AG10803 (cell line): ENCODE measurements at regions not wholly inside any gene's neighbourhood (a gene's known extent, or its start where the extent isn't known, plus 50 kb on each side); places are given as distances from the start of the nearest gene placed in this dataset.

ENCODE experiments used
- DNase-seq: peaks from one replicate; pipeline ENCODE4 v3.0.0; 2010; ENCODE audit warnings: low read depth
- H3K4me3 ChIP-seq: 2 replicates; pipeline ENCODE4 v1.5.1; 2011; ENCODE audit warnings: mild to moderate bottlenecking, low read length, control low read depth
- TF ChIP-seq, protein P1 (sequence below): conservative IDR thresholded peaks from 2 replicates; pipeline ENCODE4 v1.5.1; 2011; ENCODE audit warnings: mild to moderate bottlenecking, low read length, control low read depth, inconsistent platforms

DNA sequence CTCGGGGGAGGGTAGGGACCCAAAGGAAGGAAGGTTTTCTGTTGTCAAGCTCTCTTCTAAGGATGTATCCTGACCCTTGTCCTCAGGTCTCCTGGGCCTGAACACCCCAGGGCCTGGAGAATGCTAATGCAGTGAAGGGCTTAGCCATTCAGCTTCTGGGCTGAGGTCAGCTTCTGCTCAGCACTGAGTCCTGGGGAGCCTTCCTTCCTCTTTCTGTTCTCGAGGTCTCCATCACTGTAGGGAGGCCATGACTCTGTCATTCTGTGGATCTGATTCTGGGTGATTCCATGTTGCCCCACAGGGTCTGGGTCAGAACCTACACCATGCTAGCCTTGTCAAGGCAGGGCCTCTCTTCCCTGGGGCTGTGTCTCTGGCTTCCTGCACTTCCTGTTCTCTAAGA, 712.7 kb downstream of the DHX35 start:
- TF ChIP-seq, protein P1, sequence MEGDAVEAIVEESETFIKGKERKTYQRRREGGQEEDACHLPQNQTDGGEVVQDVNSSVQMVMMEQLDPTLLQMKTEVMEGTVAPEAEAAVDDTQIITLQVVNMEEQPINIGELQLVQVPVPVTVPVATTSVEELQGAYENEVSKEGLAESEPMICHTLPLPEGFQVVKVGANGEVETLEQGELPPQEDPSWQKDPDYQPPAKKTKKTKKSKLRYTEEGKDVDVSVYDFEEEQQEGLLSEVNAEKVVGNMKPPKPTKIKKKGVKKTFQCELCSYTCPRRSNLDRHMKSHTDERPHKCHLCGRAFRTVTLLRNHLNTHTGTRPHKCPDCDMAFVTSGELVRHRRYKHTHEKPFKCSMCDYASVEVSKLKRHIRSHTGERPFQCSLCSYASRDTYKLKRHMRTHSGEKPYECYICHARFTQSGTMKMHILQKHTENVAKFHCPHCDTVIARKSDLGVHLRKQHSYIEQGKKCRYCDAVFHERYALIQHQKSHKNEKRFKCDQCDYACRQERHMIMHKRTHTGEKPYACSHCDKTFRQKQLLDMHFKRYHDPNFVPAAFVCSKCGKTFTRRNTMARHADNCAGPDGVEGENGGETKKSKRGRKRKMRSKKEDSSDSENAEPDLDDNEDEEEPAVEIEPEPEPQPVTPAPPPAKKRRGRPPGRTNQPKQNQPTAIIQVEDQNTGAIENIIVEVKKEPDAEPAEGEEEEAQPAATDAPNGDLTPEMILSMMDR = no peak
- no peak overlapping the region for H3K4me3 ChIP-seq

DNA sequence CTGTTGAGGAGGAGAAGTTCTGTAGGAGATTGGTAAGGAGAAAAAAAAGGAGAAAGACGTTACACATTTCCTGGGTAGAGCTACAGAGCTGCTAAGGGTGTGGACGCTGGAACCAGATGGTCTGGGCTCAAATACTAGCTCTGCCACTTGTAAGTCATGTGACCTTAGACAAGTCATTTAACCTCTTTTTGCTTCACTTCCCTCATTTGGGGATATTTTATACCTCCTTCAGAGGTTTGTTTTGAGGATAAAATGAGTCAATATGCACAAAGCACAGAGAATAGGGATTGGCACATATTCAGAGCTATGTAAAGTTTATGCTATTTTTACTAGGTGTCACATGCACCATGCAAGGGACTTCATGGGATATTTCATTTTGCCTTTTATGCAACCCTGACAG, 708.8 kb downstream of the DHX35 start:
- TF ChIP-seq, protein P1 = no peak
- no peak for DNase-seq

More for the DNA sequence above, 712.7 kb downstream of the DHX35 start:
- no peak for DNase-seq

DNA sequence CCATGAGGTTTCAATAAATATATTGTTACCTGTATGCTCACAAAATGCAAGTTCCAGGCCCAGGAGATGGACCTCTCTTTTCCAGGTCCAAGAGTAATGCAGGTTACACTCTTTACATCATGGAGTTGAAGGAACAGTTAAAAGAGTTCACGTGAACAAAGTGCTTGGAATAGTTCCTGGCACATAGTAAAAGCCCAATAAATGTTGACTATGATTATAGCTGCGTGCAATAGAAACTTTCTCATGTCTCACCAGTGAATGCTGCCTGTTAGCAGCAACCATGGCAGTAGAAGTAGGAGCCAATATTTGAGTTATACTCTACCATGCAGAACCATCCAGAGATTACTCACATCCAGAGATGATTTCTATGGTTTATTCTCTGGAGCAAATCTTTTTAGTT, 707.5 kb downstream of the DHX35 start:
- DNase-seq = no peak

More for the DNA sequence above, 708.8 kb downstream of the DHX35 start:
- H3K4me3 ChIP-seq = no peak overlapping the region

DNA sequence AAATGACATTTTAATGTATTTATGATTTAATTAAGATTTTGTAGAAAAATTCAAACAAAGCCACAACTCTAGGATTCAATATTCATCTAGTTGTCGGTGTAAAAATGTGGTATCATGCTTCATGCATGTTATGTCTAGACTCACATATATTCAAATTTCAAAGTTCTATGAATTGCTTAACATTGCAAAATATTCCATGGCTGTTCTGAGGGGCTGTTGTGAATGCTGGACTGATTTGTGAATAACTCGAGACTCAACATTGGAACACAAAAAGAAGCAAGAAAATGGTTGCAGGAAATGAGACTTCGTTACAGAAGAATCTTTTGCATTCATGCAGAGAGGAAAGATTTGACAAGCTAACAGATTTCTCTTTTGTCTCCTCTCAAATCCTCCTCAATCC, 705.9 kb downstream of the DHX35 start:
- TF ChIP-seq, protein P1 = no peak
- no peak for DNase-seq
- H3K4me3 ChIP-seq = no peak overlapping the region

More for the DNA sequence above, 707.5 kb downstream of the DHX35 start:
- no peak overlapping the region for H3K4me3 ChIP-seq
- TF ChIP-seq, protein P1 = no peak

DNA sequence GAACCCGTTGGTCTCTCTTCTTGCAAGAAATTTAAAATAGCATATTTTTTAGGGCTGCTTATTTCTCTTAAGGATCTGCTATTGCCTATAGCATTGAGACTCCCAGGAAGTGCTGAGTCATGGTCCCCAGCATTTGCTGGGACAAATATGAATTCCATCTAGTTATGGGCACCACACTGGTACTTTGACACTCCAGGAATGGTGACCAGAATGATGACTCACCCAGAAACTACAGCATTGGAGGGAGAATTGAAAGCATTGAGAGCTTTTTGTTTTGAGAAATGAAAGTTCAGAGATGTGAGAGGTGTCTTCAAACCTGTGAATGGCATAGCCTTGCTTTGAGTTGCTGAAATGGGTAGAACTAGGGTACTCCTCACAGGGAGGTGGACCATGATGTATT, 699.7 kb downstream of the DHX35 start:
- peak; percentile 75 for DNase-seq
- no peak overlapping the region for H3K4me3 ChIP-seq
- TF ChIP-seq, protein P1 = no peak

DNA sequence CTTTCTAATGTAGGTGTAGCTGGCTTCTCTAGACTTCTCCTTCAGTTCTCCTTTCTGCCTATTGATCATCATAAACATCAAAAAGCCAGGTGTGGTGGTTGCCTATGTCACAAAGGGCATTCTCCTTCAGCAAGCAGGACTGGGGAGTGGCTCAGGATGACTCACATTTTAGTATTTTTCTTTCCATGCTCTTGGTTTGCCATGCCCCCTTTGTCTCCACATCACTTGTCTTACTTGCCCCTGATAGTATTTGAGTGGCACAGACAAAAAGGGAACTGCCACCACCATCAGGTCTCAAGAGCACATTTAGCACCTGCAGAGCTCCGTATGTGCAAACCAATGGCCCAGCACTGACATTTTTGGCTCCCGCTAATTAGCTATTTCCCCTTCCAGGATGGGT, 698.8 kb downstream of the DHX35 start:
- no peak for DNase-seq
- TF ChIP-seq, protein P1 = no peak
- no peak overlapping the region for H3K4me3 ChIP-seq

DNA sequence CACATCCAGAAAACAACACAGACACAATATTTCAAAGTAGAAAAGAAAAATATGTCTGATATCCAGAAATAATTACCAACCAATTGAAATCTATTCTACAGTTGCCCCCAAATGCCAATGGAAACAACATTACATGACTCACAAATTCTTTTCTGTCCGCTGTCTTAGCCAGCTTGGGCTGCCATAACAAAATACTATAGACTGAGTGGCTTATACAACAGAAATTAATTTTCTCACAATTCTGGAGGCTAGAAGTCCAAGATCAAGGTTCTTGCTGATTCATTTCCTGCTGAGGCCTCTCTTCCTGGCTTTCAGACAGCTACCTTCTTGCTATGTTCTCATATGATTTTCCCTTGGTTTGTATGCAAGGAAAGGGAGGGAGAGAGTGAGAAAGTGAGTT, 698.1 kb downstream of the DHX35 start:
- no peak overlapping the region for H3K4me3 ChIP-seq
- DNase-seq = peak; percentile 49
- TF ChIP-seq, protein P1 = no peak
